A673 (cell line): ENCODE measurements at regions not wholly inside any gene's neighbourhood (a gene's known extent, or its start where the extent isn't known, plus 50 kb on each side); places are given as distances from the start of the nearest gene placed in this dataset.

Experiments
- BruUV-seq: library from RNA; stranded (reverse); fragments of 400-500 nt; replicated peaks from 2 replicates; lab custom pipeline; 2021; lab: Mats Ljungman, UMichigan
- CTCF ChIA-PET: fragments of 300-600 bp; sonication (Branson Sonifier 250); formaldehyde crosslinking; loops from one replicate; lab custom pipeline; 2022; ENCODE audit warnings: antibody characterized with exemption; lab: Charles Lee
- POLR2A ChIA-PET: fragments of 300-600 bp; sonication (Branson Sonifier 250); formaldehyde crosslinking; loops from one replicate; lab custom pipeline; 2022; ENCODE audit warnings: antibody characterized with exemption; ENCODE audit not compliant: low non-redundant PET; lab: Charles Lee
- DNase-seq: peaks from one replicate; pipeline ENCODE4 v3.0.0-alpha.2; 2015; ENCODE audit warnings: low spot score
- H3K27ac ChIP-seq: fragments of 200-600 bp; sonication (generic); 2 replicates; pipeline ENCODE4 v1.5.1; 2016; ENCODE audit warnings: mixed run types, low read depth, mild to moderate bottlenecking, mixed read lengths, antibody characterized with exemption, low read length; ENCODE audit not compliant: poor library complexity, severe bottlenecking
- H3K27me3 ChIP-seq: fragments of 200-600 bp; sonication (generic); replicated peaks from 2 replicates; pipeline ENCODE4 v1.6.1; 2017; ENCODE audit warnings: mixed run types, low read depth, mild to moderate bottlenecking, mixed read lengths, antibody characterized with exemption, low read length; ENCODE audit not compliant: insufficient read depth, poor library complexity
- H3K36me3 ChIP-seq: fragments of 200-600 bp; sonication (generic); 2 replicates; pipeline ENCODE4 v1.6.1; 2016; ENCODE audit warnings: mixed run types, mild to moderate bottlenecking, mixed read lengths, antibody characterized with exemption, low read length; ENCODE audit not compliant: insufficient read depth, poor library complexity, severe bottlenecking
- H3K4me1 ChIP-seq: fragments of 200-600 bp; sonication (generic); 2 replicates; pipeline ENCODE4 v1.6.1; 2017; ENCODE audit warnings: mixed run types, mild to moderate bottlenecking, mixed read lengths, antibody characterized with exemption, low read length; ENCODE audit not compliant: insufficient read depth, poor library complexity, severe bottlenecking
- H3K4me3 ChIP-seq: fragments of 200-600 bp; sonication (generic); 2 replicates; pipeline ENCODE4 v1.5.1; 2016; ENCODE audit warnings: low read depth, mixed run types, mild to moderate bottlenecking, mixed read lengths, low read length; ENCODE audit not compliant: poor library complexity, severe bottlenecking
- H3K9me3 ChIP-seq: fragments of 200-600 bp; sonication (generic); 2 replicates; pipeline ENCODE4 v1.6.1; 2016; ENCODE audit warnings: mixed run types, low read depth, mild to moderate bottlenecking, mixed read lengths, antibody characterized with exemption, low read length; ENCODE audit not compliant: poor library complexity, severe bottlenecking
- CTCF ChIP-seq: fragments of 300-800, 200-600 bp; sonication (generic); conservative IDR thresholded peaks from 2 replicates; pipeline ENCODE4 v1.5.1; 2017; ENCODE audit warnings: low read depth, mild to moderate bottlenecking, antibody characterized with exemption, low read length, moderate library complexity, mixed read lengths
- EZH2 ChIP-seq: fragments of 200-600 bp; sonication (generic); IDR thresholded peaks from 2 replicates; pipeline ENCODE4 v1.6.1; 2017; ENCODE audit warnings: borderline replicate concordance, low read depth, mild to moderate bottlenecking, mixed read lengths, antibody characterized with exemption, low read length; ENCODE audit not compliant: poor library complexity, severe bottlenecking
- intact Hi-C: fragments of 100-400 bp; cut with micrococcal nuclease; formaldehyde crosslinking; loops from one replicate; pipeline ENCODE4 v1.10.0; 2022; ENCODE audit not compliant: unreplicated experiment

DNA sequence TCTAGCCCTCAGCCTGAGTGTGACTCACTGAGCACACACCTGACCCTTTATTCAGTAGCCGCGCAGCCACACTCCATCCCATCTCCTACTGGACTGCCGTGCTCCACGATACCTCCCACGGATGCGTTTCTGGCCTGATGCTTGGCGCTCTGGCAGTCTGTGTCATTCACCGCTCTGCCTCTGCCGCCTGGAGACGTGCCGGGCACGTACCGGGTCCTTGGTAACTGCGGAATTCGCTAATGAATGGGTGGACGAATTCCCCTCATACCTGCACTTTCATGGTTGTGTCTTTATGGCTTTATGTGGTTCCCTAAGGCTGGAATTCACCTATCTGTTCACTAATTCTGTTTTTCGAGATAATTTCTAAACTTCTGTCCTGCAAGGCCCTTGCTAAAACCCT lies 405.7 kb downstream of the QKI start:
- TF ChIP-seq CTCF (no peak), EZH2 (no peak)
- Histone ChIP-seq H3K36me3 (no peaks in the 10 kb centered on the region), H3K9me3 (no peaks in the 10 kb centered on the region), H3K27ac (no peak overlapping the region), H3K4me3 (no peak overlapping the region), H3K4me1 (no peaks in the 10 kb centered on the region), H3K27me3 (no peaks in the 10 kb centered on the region)
- BruUV-seq: no TSS peak
- no peak for DNase-seq
- CTCF ChIA-PET: no interaction called here
- POLR2A ChIA-PET: no interaction called here
- intact Hi-C loops: no loop called here

GRCh38 chr6:163818719-163819118 lies 404.2 kb downstream of the QKI start:
- no peak overlapping the region for H3K27ac ChIP-seq
- TF ChIP-seq CTCF: no peak
- TF ChIP-seq EZH2: no peak
- no peak for DNase-seq
- BruUV-seq: no TSS peak
- H3K27me3 ChIP-seq: no peaks in the 10 kb centered on the region
- no peaks in the 10 kb centered on the region for H3K36me3 ChIP-seq
- H3K4me1 ChIP-seq: peaks cover 5% of the 10 kb centered on the region
- intact Hi-C loops: no loop called here
- POLR2A ChIA-PET: no interaction called here
- no peaks in the 10 kb centered on the region for H3K9me3 ChIP-seq
- CTCF ChIA-PET: no interaction called here
- H3K4me3 ChIP-seq: no peak overlapping the region

DNA sequence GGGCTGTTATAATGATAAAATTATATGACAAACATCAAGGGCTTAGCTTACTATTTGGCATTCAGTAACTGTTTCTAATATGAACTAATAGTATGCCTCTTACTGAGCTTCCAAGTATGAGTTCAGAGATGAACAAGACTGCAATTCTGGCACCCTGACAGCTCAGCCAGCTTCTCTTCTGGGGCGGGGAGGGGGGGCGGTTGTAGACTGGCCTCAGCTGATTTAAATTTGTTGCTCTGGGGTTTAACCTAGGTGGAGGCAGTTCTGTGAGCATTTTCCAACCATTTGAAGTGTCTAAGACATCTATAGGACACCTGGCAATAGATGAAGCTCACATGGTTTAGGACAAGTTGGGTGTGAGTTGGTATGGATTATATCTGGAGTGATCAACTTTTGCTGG lies 401.9 kb downstream of the QKI start:
- intact Hi-C loops: no loop called here
- no peak for DNase-seq
- H3K36me3 ChIP-seq: no peaks in the 10 kb centered on the region
- no peak overlapping the region for H3K4me3 ChIP-seq
- no peaks in the 10 kb centered on the region for H3K9me3 ChIP-seq
- H3K27me3 ChIP-seq: no peaks in the 10 kb centered on the region
- no peak overlapping the region for H3K27ac ChIP-seq
- CTCF ChIA-PET: no interaction called here
- peaks cover 5% of the 10 kb centered on the region for H3K4me1 ChIP-seq
- POLR2A ChIA-PET: no interaction called here
- BruUV-seq: no TSS peak
- TF ChIP-seq CTCF: no peak
- TF ChIP-seq EZH2: no peak
